MG63 (cell line): ENCODE measurements at regions not wholly inside any gene's neighbourhood (a gene's known extent, or its start where the extent isn't known, plus 50 kb on each side); places are given as distances from the start of the nearest gene placed in this dataset.

Experiments used
- DNase-seq: peaks from one replicate; pipeline ENCODE4 v3.0.0-alpha.2; 2020
- H3K27me3 ChIP-seq: fragments of 250-450 bp; sonication (Bioruptor Pico); 2 replicates; pipeline ENCODE4 v1.5.1; 2020; ENCODE audit warnings: mild to moderate bottlenecking, moderate library complexity
- H3K36me3 ChIP-seq: fragments of 250-450 bp; sonication (Bioruptor Pico); 2 replicates; pipeline ENCODE4 v1.5.1; 2020; ENCODE audit warnings: mild to moderate bottlenecking, moderate library complexity
- H3K4me3 ChIP-seq: fragments of 250-450 bp; sonication (Bioruptor Pico); 2 replicates; pipeline ENCODE4 v1.5.1; 2020; ENCODE audit warnings: mild to moderate bottlenecking, moderate library complexity
- H3K9me3 ChIP-seq: fragments of 250-450 bp; sonication (Bioruptor Pico); 2 replicates; pipeline ENCODE4 v1.5.1; 2020; ENCODE audit warnings: mild to moderate bottlenecking, moderate library complexity

DNA sequence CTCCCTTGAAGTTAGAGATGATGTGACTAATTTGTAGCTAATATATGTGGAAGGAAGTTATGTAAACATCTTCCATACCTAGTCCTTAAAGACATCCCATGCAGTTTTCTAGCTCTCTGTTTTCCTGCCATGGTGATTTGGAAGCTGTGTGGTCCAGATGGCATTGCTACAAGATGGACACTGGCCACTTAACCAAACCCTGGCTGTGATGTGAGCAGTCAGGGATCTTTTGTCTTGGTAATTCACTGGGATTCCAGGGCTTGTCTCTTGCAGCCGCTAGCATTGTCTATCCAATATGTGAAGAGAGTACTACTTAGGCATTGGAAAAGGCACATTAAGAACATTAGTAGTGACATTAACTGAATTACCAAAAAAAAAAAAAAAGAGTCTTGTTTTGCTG lies 139.9 kb upstream of the DOCK10 start:
- H3K27me3 ChIP-seq, result no peaks in the 10 kb centered on the region
- H3K9me3 ChIP-seq, result no peaks in the 10 kb centered on the region
- no peaks in the 10 kb centered on the region for H3K36me3 ChIP-seq
- DNase-seq, result no peak
- no peak overlapping the region for H3K4me3 ChIP-seq

GRCh38 chr2:225177098-225177497 lies 134.8 kb upstream of the DOCK10 start:
- no peak overlapping the region for H3K4me3 ChIP-seq
- H3K27me3 ChIP-seq, result no peaks in the 10 kb centered on the region
- peak; percentile 82 for DNase-seq
- H3K36me3 ChIP-seq, result no peaks in the 10 kb centered on the region
- no peaks in the 10 kb centered on the region for H3K9me3 ChIP-seq

DNA sequence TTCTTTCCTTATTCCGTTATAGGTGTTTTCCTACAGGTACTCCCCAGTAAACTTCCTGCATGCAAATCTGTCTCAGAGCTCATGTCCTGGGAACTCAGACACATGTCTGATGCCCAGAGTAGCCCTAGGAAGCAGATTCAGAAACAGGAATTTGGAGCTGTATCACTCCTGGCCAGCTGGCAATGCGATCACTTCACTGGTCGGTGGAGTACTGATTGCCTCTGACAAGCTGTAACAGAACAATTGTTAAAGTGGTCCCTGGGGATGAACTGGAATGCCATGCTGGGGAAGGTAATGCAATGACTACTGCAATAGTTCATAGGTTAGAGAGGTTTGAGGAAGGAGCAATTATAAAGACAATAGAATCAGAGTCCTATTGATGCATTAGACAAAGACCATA lies 131.6 kb upstream of the DOCK10 start:
- Histone ChIP-seq H3K36me3 (no peaks in the 10 kb centered on the region), H3K9me3 (no peaks in the 10 kb centered on the region), H3K4me3 (no peak overlapping the region), H3K27me3 (no peaks in the 10 kb centered on the region)
- DNase-seq, result no peak

GRCh38 chr2:225171350-225171749 lies 129.1 kb upstream of the DOCK10 start:
- no peak for DNase-seq
- no peak overlapping the region for H3K4me3 ChIP-seq
- H3K27me3 ChIP-seq, result no peaks in the 10 kb centered on the region
- no peaks in the 10 kb centered on the region for H3K36me3 ChIP-seq
- no peaks in the 10 kb centered on the region for H3K9me3 ChIP-seq

DNA sequence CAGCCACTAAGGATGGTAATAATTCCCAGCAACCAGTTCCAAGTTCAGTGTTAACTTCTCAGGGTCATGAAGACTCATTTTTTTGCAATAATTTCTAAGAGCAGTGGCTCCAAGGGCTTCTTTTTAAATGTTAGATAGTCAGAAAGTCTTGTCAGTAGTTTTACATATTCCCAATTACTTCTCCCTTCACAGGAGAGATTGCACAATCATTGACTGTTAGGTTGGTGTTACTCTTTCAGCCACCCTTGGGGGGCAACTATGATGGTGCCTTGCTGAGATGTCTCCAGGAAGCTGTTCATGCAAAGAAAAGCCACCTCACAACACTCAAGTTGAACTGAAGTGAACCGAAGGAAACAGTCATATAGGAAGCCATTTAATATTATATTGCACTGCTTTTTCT lies 127.9 kb upstream of the DOCK10 start:
- DNase-seq, result no peak
- no peak overlapping the region for H3K4me3 ChIP-seq
- H3K27me3 ChIP-seq, result no peaks in the 10 kb centered on the region
- H3K36me3 ChIP-seq, result no peaks in the 10 kb centered on the region
- H3K9me3 ChIP-seq, result no peaks in the 10 kb centered on the region

DNA sequence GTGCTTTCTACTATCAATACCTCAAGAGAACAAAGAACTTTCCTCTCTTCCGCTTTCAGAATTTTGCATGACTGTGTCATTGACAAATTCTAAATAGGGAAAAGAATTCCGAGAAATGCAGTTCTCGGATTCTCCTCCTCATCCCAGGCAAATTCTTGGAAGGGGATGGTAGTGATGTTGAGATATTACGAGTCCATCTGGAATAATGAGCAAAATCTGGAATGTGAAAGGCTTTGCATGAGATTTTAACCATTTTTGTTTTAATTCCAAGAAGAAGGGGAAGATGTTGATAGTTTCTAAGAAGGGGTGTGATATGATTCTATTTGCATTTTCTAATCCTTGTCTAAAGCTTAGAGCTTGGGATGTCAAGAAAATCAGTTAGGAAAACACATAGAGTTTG lies 127.1 kb upstream of the DOCK10 start:
- DNase-seq, result no peak
- no peaks in the 10 kb centered on the region for H3K27me3 ChIP-seq

DNA sequence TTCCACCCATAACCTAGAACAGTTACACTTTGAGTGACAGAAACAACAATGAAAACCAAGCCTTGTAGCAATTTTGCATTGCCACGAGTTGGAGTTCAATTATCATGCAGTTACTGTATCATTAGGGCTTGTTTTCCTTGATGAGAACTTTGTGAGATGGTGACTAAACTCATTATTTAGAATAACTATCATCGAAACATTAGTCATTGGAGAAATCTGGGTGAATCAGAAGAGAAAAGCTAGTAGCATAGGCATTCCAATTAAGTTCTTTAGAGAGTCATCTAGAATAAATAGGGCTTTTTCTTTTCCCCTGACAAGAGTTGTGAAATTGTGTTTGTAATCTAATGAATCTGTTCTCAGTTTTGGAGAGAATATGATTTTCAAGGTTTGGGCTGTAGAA lies 122.8 kb upstream of the DOCK10 start:
- H3K27me3 ChIP-seq, result no peaks in the 10 kb centered on the region
- H3K9me3 ChIP-seq, result no peaks in the 10 kb centered on the region
- H3K36me3 ChIP-seq, result no peaks in the 10 kb centered on the region
- no peak overlapping the region for H3K4me3 ChIP-seq
- DNase-seq, result no peak

More for the DNA sequence above, 127.1 kb upstream of the DOCK10 start:
- Histone ChIP-seq H3K36me3 (no peaks in the 10 kb centered on the region), H3K4me3 (no peak overlapping the region), H3K9me3 (no peaks in the 10 kb centered on the region)

DNA sequence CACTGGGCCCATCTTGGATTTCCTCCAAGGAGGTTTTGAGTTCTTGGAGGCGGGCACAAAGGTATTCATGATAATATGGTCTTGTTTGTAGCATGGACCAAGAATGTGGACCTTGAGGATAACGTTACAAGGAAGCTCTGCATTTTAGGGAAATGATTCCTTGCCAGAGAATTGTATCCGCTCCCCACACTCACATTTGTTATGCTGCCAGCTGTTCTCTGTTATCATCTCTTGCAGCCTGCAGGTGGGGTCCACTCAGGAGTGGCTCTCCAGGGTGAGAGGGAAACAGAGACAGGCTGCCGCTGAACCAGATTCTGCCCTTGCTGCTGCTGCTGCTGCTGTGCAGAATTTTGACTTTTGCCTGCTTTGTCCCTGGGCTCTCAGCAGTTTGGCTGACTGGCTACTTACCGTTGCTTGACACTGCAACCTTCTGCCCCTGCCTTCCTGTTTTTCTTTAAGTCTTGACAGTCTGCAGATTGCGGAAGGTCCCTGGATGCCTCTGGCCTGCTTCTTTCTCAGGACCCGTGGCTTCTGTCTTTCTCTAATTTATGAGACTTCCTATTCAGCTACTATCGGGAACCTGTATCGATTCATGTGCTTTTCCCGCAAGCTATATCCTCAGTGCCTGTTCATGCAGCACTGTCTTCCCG lies 122.3 kb upstream of the DOCK10 start:
- Histone ChIP-seq H3K4me3 (no peak overlapping the region), H3K9me3 (no peaks in the 10 kb centered on the region), H3K27me3 (no peaks in the 10 kb centered on the region), H3K36me3 (no peaks in the 10 kb centered on the region)
- DNase-seq, result no peak

DNA sequence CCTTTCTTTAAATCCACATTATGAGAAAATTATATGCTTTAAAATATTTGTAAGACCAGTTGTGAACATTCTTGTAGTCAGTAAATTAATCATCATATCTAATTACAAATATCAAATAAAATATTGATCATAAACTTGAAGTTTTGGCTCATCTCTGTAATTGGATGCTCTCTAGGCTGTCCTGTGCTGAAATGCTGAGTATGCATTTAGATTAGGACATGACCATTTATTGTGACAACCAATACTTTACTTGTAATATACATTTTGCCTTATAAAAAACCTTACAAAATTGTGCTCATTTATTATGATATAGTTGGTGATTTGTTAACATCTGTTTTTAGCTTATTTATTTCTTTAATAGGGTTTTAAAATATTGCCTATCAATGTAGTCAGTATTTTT lies 116.1 kb upstream of the DOCK10 start:
- no peak overlapping the region for H3K4me3 ChIP-seq
- no peak for DNase-seq
- no peaks in the 10 kb centered on the region for H3K27me3 ChIP-seq
- no peaks in the 10 kb centered on the region for H3K9me3 ChIP-seq
- no peaks in the 10 kb centered on the region for H3K36me3 ChIP-seq

DNA sequence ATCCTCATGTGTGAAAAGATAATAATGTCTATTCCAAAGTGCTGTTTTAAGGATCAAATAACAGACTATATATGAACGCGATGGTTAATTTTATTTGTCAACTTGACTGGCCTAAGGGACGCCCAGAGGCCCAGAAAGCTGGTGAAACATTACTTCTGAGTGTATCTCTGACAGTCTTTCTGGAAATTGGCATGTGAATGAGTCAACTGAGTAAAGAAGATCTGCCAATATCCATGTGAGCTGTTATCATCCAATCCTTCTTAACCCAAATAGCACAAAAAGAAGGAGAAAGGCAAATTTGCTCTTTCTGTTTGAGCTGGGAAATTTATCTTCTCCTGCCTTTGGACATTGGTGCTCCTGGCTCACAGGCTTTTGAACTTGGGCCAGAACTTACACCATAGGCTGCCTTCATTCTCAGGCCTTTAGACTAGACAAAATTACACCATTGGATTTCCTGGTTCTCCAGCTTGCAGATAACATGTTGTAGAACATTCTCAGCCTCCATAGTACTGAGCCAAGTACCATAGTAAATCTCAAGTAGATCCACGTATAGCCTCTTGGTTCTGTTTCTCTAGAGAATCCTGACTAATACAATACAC lies 114.7 kb upstream of the DOCK10 start:
- no peaks in the 10 kb centered on the region for H3K9me3 ChIP-seq
- H3K4me3 ChIP-seq, result no peak overlapping the region
- DNase-seq, result no peak

GRCh38 chr2:225140723-225141122 lies 98.5 kb upstream of the DOCK10 start:
- H3K27me3 ChIP-seq, result no peaks in the 10 kb centered on the region
- H3K4me3 ChIP-seq, result no peak overlapping the region
- no peak for DNase-seq
- H3K9me3 ChIP-seq, result no peaks in the 10 kb centered on the region
- H3K36me3 ChIP-seq, result no peaks in the 10 kb centered on the region

More for the DNA sequence above, 114.7 kb upstream of the DOCK10 start:
- Histone ChIP-seq H3K36me3 (no peaks in the 10 kb centered on the region), H3K27me3 (no peaks in the 10 kb centered on the region)

DNA sequence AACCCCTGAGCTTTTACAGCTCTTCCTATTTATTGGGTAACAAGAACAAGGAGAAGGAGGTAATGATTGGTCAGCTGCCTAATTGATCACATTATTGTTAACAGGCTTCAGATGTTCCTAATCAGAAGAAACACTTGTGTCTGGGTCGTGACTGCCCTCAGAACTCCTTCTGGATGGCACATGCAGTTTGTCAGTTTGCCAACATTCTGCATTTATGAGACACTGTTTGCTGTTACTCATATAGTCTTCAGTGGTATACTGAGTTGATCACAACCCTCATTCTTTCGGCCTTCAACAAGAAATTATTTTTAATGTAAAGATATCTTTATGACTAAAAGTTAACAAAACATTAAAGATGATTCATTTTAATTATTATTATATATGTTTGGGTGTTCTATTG lies 95.7 kb upstream of the DOCK10 start:
- H3K36me3 ChIP-seq, result no peaks in the 10 kb centered on the region
- no peaks in the 10 kb centered on the region for H3K27me3 ChIP-seq
- H3K9me3 ChIP-seq, result no peaks in the 10 kb centered on the region
- DNase-seq, result no peak
- H3K4me3 ChIP-seq, result no peak overlapping the region

DNA sequence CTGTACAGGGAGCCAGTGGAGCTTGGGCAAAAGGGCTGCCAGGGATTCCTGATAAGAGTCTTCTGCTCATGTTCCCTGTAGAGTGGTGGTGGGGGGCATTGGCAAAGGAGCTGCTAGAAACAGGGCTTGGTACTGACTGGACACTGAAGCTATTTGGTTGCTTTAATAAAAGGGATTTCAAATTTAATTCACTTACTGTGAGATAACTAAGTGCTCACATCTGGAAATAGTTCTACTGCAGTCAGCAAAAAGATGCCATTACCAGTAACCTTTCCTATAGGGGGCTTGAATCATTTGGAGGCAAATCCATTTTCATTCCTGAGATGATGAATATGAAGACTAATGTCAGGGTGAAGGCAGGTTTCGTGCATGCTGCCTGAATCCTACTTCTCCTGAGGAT lies 94.3 kb upstream of the DOCK10 start:
- Histone ChIP-seq H3K4me3 (no peak overlapping the region), H3K36me3 (no peaks in the 10 kb centered on the region), H3K27me3 (no peaks in the 10 kb centered on the region), H3K9me3 (no peaks in the 10 kb centered on the region)
- no peak for DNase-seq

- H3K4me3 ChIP-seq, result no peak overlapping the region
- H3K9me3 ChIP-seq, result no peaks in the 10 kb centered on the region; the same call in 1 of the 2 replicates
- no peaks in the 10 kb centered on the region for H3K36me3 ChIP-seq
- DNase-seq, result no peak
- no peaks in the 10 kb centered on the region for H3K27me3 ChIP-seq
Observed at GRCh38 chr2:225131898-225132297, 89.6 kb upstream of the DOCK10 start.

- Histone ChIP-seq H3K9me3 (peaks cover 4% of the 10 kb centered on the region; the same call in 1 of the 2 replicates), H3K36me3 (no peaks in the 10 kb centered on the region), H3K4me3 (no peak overlapping the region), H3K27me3 (no peaks in the 10 kb centered on the region)
- DNase-seq, result no peak
Observed at GRCh38 chr2:225130093-225130492, 87.8 kb upstream of the DOCK10 start.

DNA sequence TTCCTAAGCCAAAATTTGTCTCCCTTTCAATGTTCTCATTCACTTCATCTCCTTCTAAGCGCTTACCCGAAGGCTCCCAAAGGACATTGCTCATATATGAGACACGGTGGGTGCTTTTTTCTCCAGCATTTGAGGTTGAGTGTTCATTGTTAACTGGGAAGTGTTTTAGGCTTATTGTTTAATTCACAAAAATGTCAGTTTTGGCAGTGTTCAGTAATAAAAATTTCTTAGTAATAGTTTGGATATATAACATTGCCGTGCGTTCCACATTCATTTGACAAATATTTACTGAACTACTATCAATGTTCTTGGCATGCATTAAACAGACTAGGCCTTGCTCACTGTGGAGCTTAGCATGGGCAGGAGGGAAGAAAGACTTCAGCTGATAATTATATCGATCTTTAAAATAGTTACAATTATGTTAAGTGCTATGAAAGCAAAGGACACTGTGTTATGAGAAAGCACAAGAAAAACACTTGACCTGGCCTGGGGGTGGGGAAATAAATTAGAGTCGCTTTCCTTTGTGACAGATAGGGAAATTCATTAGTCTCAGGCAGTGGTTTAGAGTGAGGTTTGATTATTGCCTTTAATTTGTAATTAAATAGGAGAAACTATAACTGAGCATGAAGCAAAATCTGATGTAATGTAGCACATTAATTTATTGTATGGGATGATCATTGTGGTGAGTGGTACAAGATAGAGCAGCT lies 82.2 kb upstream of the DOCK10 start:
- Histone ChIP-seq H3K4me3 (no peak overlapping the region), H3K27me3 (no peaks in the 10 kb centered on the region), H3K36me3 (no peaks in the 10 kb centered on the region), H3K9me3 (peaks cover 4% of the 10 kb centered on the region; the same call in 1 of the 2 replicates)
- peak; percentile 46 for DNase-seq

DNA sequence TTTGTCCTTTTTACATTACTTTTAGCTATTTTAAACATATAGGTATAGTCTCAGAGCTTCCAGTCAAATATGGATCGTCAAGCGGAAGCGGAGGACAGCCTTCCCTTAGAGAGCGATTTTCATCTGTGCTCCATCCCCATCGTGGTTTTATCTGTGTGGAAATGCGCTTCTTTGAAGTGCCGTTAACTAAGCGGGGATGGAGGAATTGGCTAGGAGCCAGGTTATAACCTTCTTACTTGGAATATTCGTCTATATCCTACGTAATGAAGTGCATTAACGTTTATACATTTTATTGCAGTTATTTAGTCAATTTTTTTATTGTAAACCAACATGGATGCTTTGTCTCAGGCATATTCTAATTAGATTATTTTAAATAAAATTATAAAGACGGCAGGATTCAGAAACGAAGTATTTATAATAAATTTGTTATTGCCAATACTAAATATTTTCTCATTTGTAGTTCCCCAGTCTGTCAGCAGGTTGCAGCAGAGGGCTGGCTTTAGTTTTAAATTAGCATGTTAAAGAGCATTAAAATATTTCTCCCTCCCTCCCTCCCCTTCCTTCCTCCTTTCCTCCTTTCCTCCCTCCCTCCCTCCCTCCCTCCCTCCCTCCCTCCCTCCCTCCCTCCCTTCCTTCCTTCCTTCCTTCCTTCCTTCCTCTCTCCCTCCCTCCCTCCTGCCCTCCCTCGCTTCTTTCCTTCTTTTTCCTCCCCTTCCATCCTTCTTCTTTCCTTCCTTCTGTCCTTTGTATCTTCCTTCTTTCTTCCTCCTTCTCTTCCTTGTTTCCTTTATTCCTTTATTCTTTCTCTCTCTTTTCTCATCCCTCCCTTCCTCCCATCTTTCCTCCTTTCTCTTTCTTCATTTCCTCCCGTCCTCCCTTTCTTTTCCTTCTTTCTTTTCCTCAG lies 80.6 kb upstream of the DOCK10 start:
- no peak for DNase-seq
- Histone ChIP-seq H3K27me3 (no peaks in the 10 kb centered on the region), H3K36me3 (no peaks in the 10 kb centered on the region), H3K4me3 (no peak overlapping the region), H3K9me3 (peaks cover 4% of the 10 kb centered on the region; the same call in 1 of the 2 replicates)
